ENCODE measurements at regions not wholly inside any gene's neighbourhood (a gene's known extent, or its start where the extent isn't known, plus 50 kb on each side); places are given as distances from the start of the nearest gene placed in this dataset.

DNA sequence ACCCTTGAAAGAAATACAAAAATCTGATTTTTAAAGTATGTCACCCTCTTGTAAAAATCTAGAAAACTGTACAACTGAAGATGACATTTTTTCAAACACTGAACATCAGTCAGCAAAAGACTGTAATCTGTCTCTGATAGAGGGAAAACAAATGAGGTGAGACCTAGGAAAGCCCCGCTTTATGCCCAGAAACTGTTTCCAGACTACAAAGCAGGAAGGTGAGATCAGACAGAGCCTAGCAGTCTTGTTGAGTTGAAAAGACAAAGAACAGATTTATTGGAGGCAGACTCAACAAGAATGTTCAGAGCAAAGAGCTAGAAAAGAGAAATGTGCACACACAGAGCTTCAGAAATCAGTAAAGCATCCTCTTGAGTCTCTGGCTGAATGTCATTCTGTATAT lies 873.6 kb downstream of the LRFN5 start:
- Mint-ChIP-seq H3K9me3 (ENCODE audit: low read depth) (no peaks in the 10 kb centered on the region), H3K27ac (ENCODE audit: unreplicated experiment) (no peak overlapping the region), H3K27me3 (ENCODE audit: low read depth) (peaks cover 3% of the 10 kb centered on the region), H3K4me3 (ENCODE audit: unreplicated experiment) (no peak overlapping the region), H3K4me1 (ENCODE audit: low read depth) (no peaks in the 10 kb centered on the region), H3K36me3 (ENCODE audit: low read depth) (no peaks in the 10 kb centered on the region)
- TF ChIP-seq, protein P1, sequence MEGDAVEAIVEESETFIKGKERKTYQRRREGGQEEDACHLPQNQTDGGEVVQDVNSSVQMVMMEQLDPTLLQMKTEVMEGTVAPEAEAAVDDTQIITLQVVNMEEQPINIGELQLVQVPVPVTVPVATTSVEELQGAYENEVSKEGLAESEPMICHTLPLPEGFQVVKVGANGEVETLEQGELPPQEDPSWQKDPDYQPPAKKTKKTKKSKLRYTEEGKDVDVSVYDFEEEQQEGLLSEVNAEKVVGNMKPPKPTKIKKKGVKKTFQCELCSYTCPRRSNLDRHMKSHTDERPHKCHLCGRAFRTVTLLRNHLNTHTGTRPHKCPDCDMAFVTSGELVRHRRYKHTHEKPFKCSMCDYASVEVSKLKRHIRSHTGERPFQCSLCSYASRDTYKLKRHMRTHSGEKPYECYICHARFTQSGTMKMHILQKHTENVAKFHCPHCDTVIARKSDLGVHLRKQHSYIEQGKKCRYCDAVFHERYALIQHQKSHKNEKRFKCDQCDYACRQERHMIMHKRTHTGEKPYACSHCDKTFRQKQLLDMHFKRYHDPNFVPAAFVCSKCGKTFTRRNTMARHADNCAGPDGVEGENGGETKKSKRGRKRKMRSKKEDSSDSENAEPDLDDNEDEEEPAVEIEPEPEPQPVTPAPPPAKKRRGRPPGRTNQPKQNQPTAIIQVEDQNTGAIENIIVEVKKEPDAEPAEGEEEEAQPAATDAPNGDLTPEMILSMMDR (IDR thresholded peaks at IDR 0.05): no peak
- no peak for DNase-seq (ENCODE audit: low spot score)

DNA sequence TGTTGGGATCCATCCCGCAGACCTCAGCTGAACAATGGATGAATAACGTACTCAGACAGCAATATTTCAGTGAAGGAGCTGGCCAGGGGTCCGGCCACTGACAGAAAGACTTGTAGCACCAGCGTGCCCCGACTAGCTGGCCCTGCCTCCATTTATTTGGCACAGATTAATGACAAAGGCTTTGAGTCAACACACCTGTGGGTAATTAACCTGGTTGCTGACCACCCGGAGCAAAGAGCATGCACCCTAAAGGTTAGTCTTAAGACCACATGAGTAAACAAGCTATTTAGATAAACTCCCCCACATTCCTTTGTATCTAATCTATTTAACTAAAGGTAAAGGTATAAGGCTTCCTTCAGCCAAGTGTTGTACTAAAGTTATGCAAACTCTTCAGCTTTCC lies 868.6 kb downstream of the LRFN5 start:
- H3K27ac Mint-ChIP-seq (ENCODE audit: unreplicated experiment): no peak overlapping the region
- no peak overlapping the region for H3K4me3 Mint-ChIP-seq (ENCODE audit: unreplicated experiment)
- no peaks in the 10 kb centered on the region for H3K36me3 Mint-ChIP-seq (ENCODE audit: low read depth)
- H3K4me1 Mint-ChIP-seq (ENCODE audit: low read depth): no peaks in the 10 kb centered on the region
- no peaks in the 10 kb centered on the region for H3K9me3 Mint-ChIP-seq (ENCODE audit: low read depth)
- no peak for DNase-seq (ENCODE audit: low spot score)
- H3K27me3 Mint-ChIP-seq (ENCODE audit: low read depth): peaks cover 3% of the 10 kb centered on the region
- TF ChIP-seq, protein P1 (IDR thresholded peaks at IDR 0.05): no peak

DNA sequence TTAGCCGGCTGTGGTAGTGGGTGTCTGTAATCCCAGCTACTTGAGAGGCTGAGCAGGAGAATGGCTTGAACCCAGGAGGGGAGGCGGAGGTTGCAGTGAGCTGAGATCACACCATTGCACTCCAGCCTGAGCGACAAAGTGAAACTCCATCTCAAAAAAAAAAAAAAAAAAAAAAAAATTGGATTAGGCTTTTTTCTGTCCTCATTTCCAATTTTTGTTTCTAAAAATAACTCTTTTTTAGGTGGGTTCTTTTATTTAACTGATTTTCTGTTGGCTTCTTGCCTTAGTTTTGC lies 863.7 kb downstream of the LRFN5 start:
- Mint-ChIP-seq H3K4me3 (ENCODE audit: unreplicated experiment) (no peak overlapping the region), H3K36me3 (ENCODE audit: low read depth) (no peaks in the 10 kb centered on the region), H3K27me3 (ENCODE audit: low read depth) (no peaks in the 10 kb centered on the region), H3K4me1 (ENCODE audit: low read depth) (no peaks in the 10 kb centered on the region), H3K27ac (ENCODE audit: unreplicated experiment) (no peak overlapping the region), H3K9me3 (ENCODE audit: low read depth) (no peaks in the 10 kb centered on the region)
- TF ChIP-seq, protein P1 (IDR thresholded peaks at IDR 0.05): no peak
- no peak for DNase-seq (ENCODE audit: low spot score)

DNA sequence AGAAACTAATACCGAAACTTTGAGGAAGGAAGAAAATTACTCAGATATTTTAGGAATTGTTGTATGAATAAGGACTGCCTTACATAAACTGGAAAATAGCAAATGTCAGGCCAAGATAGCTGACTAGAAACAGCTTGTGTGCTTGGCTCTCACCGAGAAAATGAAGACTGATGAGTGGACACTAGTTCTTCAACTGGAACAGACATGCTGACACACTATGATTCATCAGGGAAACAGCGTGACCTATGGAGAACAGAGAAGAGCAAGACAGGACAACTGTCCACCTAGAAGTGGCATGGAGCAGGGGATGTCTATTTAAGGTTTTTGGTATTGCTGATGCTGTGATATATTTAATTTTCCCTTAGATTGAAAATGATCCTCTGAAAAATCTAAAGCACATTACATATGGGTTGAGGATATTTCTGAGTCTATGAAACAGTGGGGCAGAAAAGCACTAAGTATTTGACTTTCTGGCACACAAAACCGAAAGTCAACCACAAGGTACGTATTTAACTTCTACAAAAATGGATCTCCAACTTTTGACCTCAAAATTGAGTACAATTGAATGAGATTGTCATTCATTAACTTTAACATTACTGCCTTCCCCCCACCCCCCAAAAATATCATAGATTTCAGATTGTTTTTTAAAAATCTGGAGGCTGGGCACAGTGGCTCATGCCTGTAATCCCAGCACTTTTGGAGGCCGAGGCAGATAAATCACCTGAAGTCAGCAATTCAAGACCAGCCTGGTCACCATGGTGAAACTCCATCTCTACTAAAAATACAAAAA lies 863.2 kb downstream of the LRFN5 start:
- no peak overlapping the region for H3K4me3 Mint-ChIP-seq (ENCODE audit: unreplicated experiment)
- no peaks in the 10 kb centered on the region for H3K9me3 Mint-ChIP-seq (ENCODE audit: low read depth)
- DNase-seq (ENCODE audit: low spot score): no peak
- H3K4me1 Mint-ChIP-seq (ENCODE audit: low read depth): no peaks in the 10 kb centered on the region
- TF ChIP-seq, protein P1 (IDR thresholded peaks at IDR 0.05): no peak
- H3K36me3 Mint-ChIP-seq (ENCODE audit: low read depth): no peaks in the 10 kb centered on the region
- no peak overlapping the region for H3K27ac Mint-ChIP-seq (ENCODE audit: unreplicated experiment)
- H3K27me3 Mint-ChIP-seq (ENCODE audit: low read depth): no peaks in the 10 kb centered on the region

DNA sequence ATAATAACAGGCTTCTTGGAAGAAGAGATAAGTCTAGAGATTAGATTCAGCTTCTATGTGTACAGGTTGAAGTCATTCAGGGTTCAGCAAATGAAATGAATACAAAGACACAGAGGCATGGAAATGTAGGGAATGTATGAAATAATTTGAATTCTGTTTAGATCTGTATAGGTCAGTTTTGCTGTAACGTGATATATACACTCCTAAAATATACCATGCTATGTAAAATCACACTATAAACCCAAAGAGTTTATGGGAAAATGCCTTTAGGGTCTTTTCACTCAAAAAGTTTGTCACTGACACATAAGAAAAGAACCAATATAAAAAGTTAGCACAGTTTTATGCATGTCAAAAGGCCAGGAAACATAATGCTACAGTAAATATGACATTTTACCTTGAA lies 854.0 kb downstream of the LRFN5 start:
- H3K27ac Mint-ChIP-seq (ENCODE audit: unreplicated experiment): no peak overlapping the region
- TF ChIP-seq, protein P1 (IDR thresholded peaks at IDR 0.05): no peak

More for the DNA sequence above, 854.0 kb downstream of the LRFN5 start:
- H3K4me1 Mint-ChIP-seq (ENCODE audit: low read depth): no peaks in the 10 kb centered on the region
- no peak overlapping the region for H3K4me3 Mint-ChIP-seq (ENCODE audit: unreplicated experiment)
- no peak for DNase-seq (ENCODE audit: low spot score)
- peaks cover 10% of the 10 kb centered on the region for H3K9me3 Mint-ChIP-seq (ENCODE audit: low read depth)
- peaks cover 2% of the 10 kb centered on the region for H3K27me3 Mint-ChIP-seq (ENCODE audit: low read depth)
- H3K36me3 Mint-ChIP-seq (ENCODE audit: low read depth): no peaks in the 10 kb centered on the region

All from chondrocyte (in vitro differentiated cells).